ENCODE measurements at regions not wholly inside any gene's neighbourhood (a gene's known extent, or its start where the extent isn't known, plus 50 kb on each side); places are given as distances from the start of the nearest gene placed in this dataset.

DNA sequence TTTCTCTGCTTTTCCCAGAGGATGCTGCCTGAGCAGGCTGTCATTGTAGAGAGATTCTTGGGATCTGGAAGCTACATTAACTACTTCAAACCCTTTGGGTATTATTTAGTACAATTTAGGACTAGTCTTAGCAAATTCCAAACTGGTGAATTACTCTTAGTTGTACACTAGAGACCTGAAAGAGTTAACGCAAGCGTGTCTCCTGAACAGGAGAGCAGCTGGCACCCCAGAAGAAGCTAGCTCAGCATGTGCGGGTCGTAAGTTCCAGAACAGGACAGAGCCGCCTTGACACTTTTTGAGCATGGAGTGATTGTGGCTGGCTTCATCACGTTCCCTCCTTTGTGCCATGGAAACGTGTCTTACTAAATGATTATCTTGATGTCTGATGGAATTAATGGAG is 495.7 kb upstream of the TPK1 start:
- H3K4me2 ChIP-seq (replicated peaks; ENCODE audit: low read depth, low read length, poor library complexity, severe bottlenecking): no peak overlapping the region
- no peak for TF ChIP-seq EZH2 (IDR thresholded peaks at IDR 0.05; ENCODE audit: borderline replicate concordance, insufficient read depth, low read depth, low read length, poor library complexity, severe bottlenecking)
- ChIA-PET CTCF (no interaction called here), POLR2A (no interaction called here)
- H3K9me3 Mint-ChIP-seq (ENCODE audit: insufficient read depth): peaks cover 5% of the 10 kb centered on the region
- H3K9ac ChIP-seq (ENCODE audit: low read length): no peak overlapping the region
- H4K20me1 ChIP-seq (ENCODE audit: control insufficient read depth, insufficient read depth, low read length, poor library complexity, severe bottlenecking): no peaks in the 10 kb centered on the region
- H3K27ac Mint-ChIP-seq: no peak overlapping the region
- no peaks in the 10 kb centered on the region for H3K4me1 ChIP-seq (ENCODE audit: control insufficient read depth in 2 of 2, insufficient read depth in 2 of 2, low read length in 2 of 2)
- intact Hi-C loops (cut with micrococcal nuclease): no loop called here
- H3K27ac ChIP-seq (ENCODE audit: low read length in 2 of 2): no peak overlapping the region
- H3K27me3 Mint-ChIP-seq: no peaks in the 10 kb centered on the region
- H3K79me2 ChIP-seq (ENCODE audit: control insufficient read depth, insufficient read depth, low read length): no peaks in the 10 kb centered on the region
- H3K36me3 ChIP-seq (replicated peaks in 1 of 2; ENCODE audit: control extremely low read depth in 1 of 2, control insufficient read depth in 1 of 2, extremely low read depth in 1 of 2, insufficient read depth in 2 of 2, low read length in 1 of 2): no peaks in the 10 kb centered on the region
- H2AFZ ChIP-seq (ENCODE audit: insufficient read depth, low read depth, low read length, poor library complexity, severe bottlenecking): no peak overlapping the region
- no peaks in the 10 kb centered on the region for H3K27me3 ChIP-seq (replicated peaks in 1 of 4; ENCODE audit: control extremely low read depth in 1 of 4, control insufficient read depth in 3 of 4, insufficient read depth in 4 of 4, low read length in 3 of 4)
- DNase-seq (no peak), ATAC-seq (ENCODE audit: low read depth) (no peak)
- 72% methylated on average over 5 of the region's 7 CpGs for WGBS (ENCODE audit: insufficient coverage)
- no peak overlapping the region for H3K4me3 Mint-ChIP-seq
- no peaks in the 10 kb centered on the region for H3K9me3 ChIP-seq (ENCODE audit: control extremely low read depth in 1 of 3, control insufficient read depth in 2 of 3, insufficient read depth in 1 of 3, low read length in 2 of 3)
- H3K4me3 ChIP-seq (ENCODE audit: control extremely low read depth in 1 of 5, extremely low read depth in 1 of 5, insufficient read depth in 1 of 5, low read depth in 2 of 5, low read length in 4 of 5): no peak overlapping the region
- H3K4me1 Mint-ChIP-seq: no peaks in the 10 kb centered on the region

DNA sequence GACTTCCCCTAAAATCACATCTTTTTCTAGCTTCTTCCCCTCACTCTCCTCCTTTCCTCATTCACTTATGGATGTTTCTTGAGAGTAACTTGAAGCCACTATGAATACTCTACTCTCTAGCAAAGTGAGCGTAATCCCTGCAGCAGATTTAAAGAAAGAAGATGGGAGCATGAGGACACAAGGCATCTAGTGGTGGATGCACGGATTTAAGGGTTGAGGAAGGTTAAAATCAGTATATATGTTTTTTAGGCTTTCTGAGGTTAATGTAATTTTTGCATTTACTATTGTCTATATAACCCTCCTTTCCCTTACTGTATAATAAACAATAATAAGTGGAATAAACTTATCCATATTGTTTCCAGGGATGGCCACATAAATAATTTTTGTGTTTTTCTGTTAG is 495.2 kb upstream of the TPK1 start:
- H3K9me3 ChIP-seq (ENCODE audit: control extremely low read depth in 1 of 3, control insufficient read depth in 2 of 3, insufficient read depth in 1 of 3, low read length in 2 of 3): no peaks in the 10 kb centered on the region
- H3K4me1 Mint-ChIP-seq: no peaks in the 10 kb centered on the region
- H3K9me3 Mint-ChIP-seq (ENCODE audit: insufficient read depth): peaks cover 5% of the 10 kb centered on the region
- WGBS (ENCODE audit: insufficient coverage): no CpG with 5 or more reads among the region's 2 CpGs
- no peak overlapping the region for H3K9ac ChIP-seq (ENCODE audit: low read length)
- no peaks in the 10 kb centered on the region for H3K79me2 ChIP-seq (ENCODE audit: control insufficient read depth, insufficient read depth, low read length)
- H3K4me3 Mint-ChIP-seq: no peak overlapping the region
- TF ChIP-seq, protein P1, sequence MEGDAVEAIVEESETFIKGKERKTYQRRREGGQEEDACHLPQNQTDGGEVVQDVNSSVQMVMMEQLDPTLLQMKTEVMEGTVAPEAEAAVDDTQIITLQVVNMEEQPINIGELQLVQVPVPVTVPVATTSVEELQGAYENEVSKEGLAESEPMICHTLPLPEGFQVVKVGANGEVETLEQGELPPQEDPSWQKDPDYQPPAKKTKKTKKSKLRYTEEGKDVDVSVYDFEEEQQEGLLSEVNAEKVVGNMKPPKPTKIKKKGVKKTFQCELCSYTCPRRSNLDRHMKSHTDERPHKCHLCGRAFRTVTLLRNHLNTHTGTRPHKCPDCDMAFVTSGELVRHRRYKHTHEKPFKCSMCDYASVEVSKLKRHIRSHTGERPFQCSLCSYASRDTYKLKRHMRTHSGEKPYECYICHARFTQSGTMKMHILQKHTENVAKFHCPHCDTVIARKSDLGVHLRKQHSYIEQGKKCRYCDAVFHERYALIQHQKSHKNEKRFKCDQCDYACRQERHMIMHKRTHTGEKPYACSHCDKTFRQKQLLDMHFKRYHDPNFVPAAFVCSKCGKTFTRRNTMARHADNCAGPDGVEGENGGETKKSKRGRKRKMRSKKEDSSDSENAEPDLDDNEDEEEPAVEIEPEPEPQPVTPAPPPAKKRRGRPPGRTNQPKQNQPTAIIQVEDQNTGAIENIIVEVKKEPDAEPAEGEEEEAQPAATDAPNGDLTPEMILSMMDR (IDR thresholded peaks at IDR 0.05): no peak
- TF ChIP-seq EZH2 (IDR thresholded peaks at IDR 0.05; ENCODE audit: borderline replicate concordance, insufficient read depth, low read depth, low read length, poor library complexity, severe bottlenecking): no peak
- H3K27me3 ChIP-seq (replicated peaks in 1 of 4; ENCODE audit: control extremely low read depth in 1 of 4, control insufficient read depth in 3 of 4, insufficient read depth in 4 of 4, low read length in 3 of 4): no peaks in the 10 kb centered on the region
- intact Hi-C loops (cut with micrococcal nuclease): no loop called here
- ChIA-PET CTCF (no interaction called here), POLR2A (no interaction called here)
- H4K20me1 ChIP-seq (ENCODE audit: control insufficient read depth, insufficient read depth, low read length, poor library complexity, severe bottlenecking): no peaks in the 10 kb centered on the region
- DNase-seq: no peak
- no peaks in the 10 kb centered on the region for H3K27me3 Mint-ChIP-seq
- H3K36me3 ChIP-seq (replicated peaks in 1 of 2; ENCODE audit: control extremely low read depth in 1 of 2, control insufficient read depth in 1 of 2, extremely low read depth in 1 of 2, insufficient read depth in 2 of 2, low read length in 1 of 2): no peaks in the 10 kb centered on the region
- no peak overlapping the region for H2AFZ ChIP-seq (ENCODE audit: insufficient read depth, low read depth, low read length, poor library complexity, severe bottlenecking)
- no peak overlapping the region for H3K27ac ChIP-seq (ENCODE audit: low read length in 2 of 2)
- H3K4me1 ChIP-seq (ENCODE audit: control insufficient read depth in 2 of 2, insufficient read depth in 2 of 2, low read length in 2 of 2): no peaks in the 10 kb centered on the region
- ATAC-seq (ENCODE audit: low read depth): no peak
- no peak overlapping the region for H3K4me3 ChIP-seq (ENCODE audit: control extremely low read depth in 1 of 5, extremely low read depth in 1 of 5, insufficient read depth in 1 of 5, low read depth in 2 of 5, low read length in 4 of 5)
- no peak overlapping the region for H3K4me2 ChIP-seq (replicated peaks; ENCODE audit: low read depth, low read length, poor library complexity, severe bottlenecking)
- no peak overlapping the region for H3K27ac Mint-ChIP-seq
